ENCODE measurements at regions not wholly inside any gene's neighbourhood (a gene's known extent, or its start where the extent isn't known, plus 50 kb on each side); places are given as distances from the start of the nearest gene placed in this dataset.

- H3K4me3 ChIP-seq = no peak overlapping the region
- H3K36me3 ChIP-seq = no peaks in the 10 kb centered on the region
These were observed 215.6 kb downstream of the PDCD6IP start for GRCh38 chr3:34013818-34014570.

GRCh38 chr3:34015204-34016142 lies 217.0 kb downstream of the PDCD6IP start:
- Histone ChIP-seq H3K9me3 (no peaks in the 10 kb centered on the region), H3K27me3 (no peaks in the 10 kb centered on the region), H3K36me3 (no peaks in the 10 kb centered on the region), H3K27ac (no peak overlapping the region), H3K4me3 (no peak overlapping the region), H3K4me1 (no peaks in the 10 kb centered on the region)
- DNase-seq = no peak
- TF ChIP-seq CTCF (IDR thresholded peaks at IDR 0.05) (peak in 1 of 6 experiments; percentile 5), POLR2A (IDR thresholded peaks at IDR 0.05) (no peak)

More at GRCh38 chr3:34013818-34014570, 215.6 kb downstream of the PDCD6IP start:
- no peak for TF ChIP-seq CTCF (IDR thresholded peaks at IDR 0.05)
- no peak for TF ChIP-seq POLR2A (IDR thresholded peaks at IDR 0.05)
- H3K4me1 ChIP-seq = peaks cover 0 to 9% (median 0%) of the 10 kb centered on the region in 4 donors
- no peaks in the 10 kb centered on the region for H3K9me3 ChIP-seq
- DNase-seq = no peak
- no peaks in the 10 kb centered on the region for H3K27me3 ChIP-seq
- H3K27ac ChIP-seq = no peak overlapping the region

GRCh38 chr3:34016925-34017587 lies 218.6 kb downstream of the PDCD6IP start:
- Histone ChIP-seq H3K4me1 (no peaks in the 10 kb centered on the region), H3K27me3 (no peaks in the 10 kb centered on the region), H3K27ac (no peak overlapping the region), H3K36me3 (no peaks in the 10 kb centered on the region), H3K9me3 (no peaks in the 10 kb centered on the region), H3K4me3 (no peak overlapping the region)
- TF ChIP-seq CTCF (IDR thresholded peaks at IDR 0.05) = no peak
- TF ChIP-seq POLR2A (IDR thresholded peaks at IDR 0.05) = no peak
- DNase-seq = peak in 1 of 3 donors; percentile 35

GRCh38 chr3:34017757-34018156 lies 219.3 kb downstream of the PDCD6IP start:
- H3K27me3 ChIP-seq = no peaks in the 10 kb centered on the region
- no peaks in the 10 kb centered on the region for H3K4me1 ChIP-seq
- no peak for TF ChIP-seq POLR2A (IDR thresholded peaks at IDR 0.05)
- no peak for TF ChIP-seq CTCF (IDR thresholded peaks at IDR 0.05)
- no peaks in the 10 kb centered on the region for H3K36me3 ChIP-seq
- H3K27ac ChIP-seq = no peak overlapping the region
- H3K4me3 ChIP-seq = no peak overlapping the region
- no peak for DNase-seq
- H3K9me3 ChIP-seq = no peaks in the 10 kb centered on the region

GRCh38 chr3:34019158-34019557 lies 220.7 kb downstream of the PDCD6IP start:
- no peaks in the 10 kb centered on the region for H3K9me3 ChIP-seq
- H3K4me3 ChIP-seq = no peak overlapping the region
- no peak overlapping the region for H3K27ac ChIP-seq
- TF ChIP-seq CTCF (IDR thresholded peaks at IDR 0.05) = no peak
- TF ChIP-seq POLR2A (IDR thresholded peaks at IDR 0.05) = no peak
- DNase-seq = no peak
- no peaks in the 10 kb centered on the region for H3K4me1 ChIP-seq
- H3K36me3 ChIP-seq = no peaks in the 10 kb centered on the region
- no peaks in the 10 kb centered on the region for H3K27me3 ChIP-seq

Data from Peyer's patch (tissue), 4 donors.